HepG2 (cell line): ENCODE measurements at regions not wholly inside any gene's neighbourhood (a gene's known extent, or its start where the extent isn't known, plus 50 kb on each side); places are given as distances from the start of the nearest gene placed in this dataset.

Experiments used
- ATAC-seq: fragments of 200-7000 bp; cut with Tn5 transposase; 3 replicates; pipeline ENCODE4 v1.9.1; 2020; ENCODE audit warnings: mild to moderate bottlenecking, moderate library complexity
- BruUV-seq: library from RNA; stranded (reverse); fragments of 400-500 nt; replicated peaks from 2 replicates; lab custom pipeline; 2021; lab: Mats Ljungman, UMichigan
- CTCF ChIA-PET: fragments of 300-600 bp; formaldehyde crosslinking; extraction: SDS; loops from one replicate; lab custom pipeline; 2021; ENCODE audit warnings: low total read pairs, inconsistent platforms, low intra/inter-chr PET ratio; lab: Yijun Ruan, JAX
- POLR2A ChIA-PET: fragments of 350-600 bp; sonication (Branson Sonifier 250); formaldehyde crosslinking; loops from one replicate; lab custom pipeline; 2020; ENCODE audit warnings: antibody characterized with exemption, inconsistent platforms; lab: Yijun Ruan, JAX
- DNase-seq: peaks from one replicate; pipeline ENCODE4 v3.0.0-alpha.2; 2015; ENCODE audit warnings: low spot score
- FAIRE-seq: peaks from 3 replicates; lab custom pipeline; 2011; peaks lifted over from hg19 to GRCh38; lab: Jason Lieb, UNC
- H2AFZ ChIP-seq: one replicate; pipeline ENCODE4 v1.6.1; 2011; ENCODE audit warnings: low read length, inconsistent platforms
- H3K27ac ChIP-seq: fragments of 300-600 bp; 3 replicates; pipeline ENCODE4 v1.8.0; 2011; ENCODE audit warnings: mixed run types, mild to moderate bottlenecking, mixed read lengths, low read length, inconsistent platforms; ENCODE audit not compliant: insufficient read depth; ENCODE audit errors: extremely low read length
- H3K27me3 ChIP-seq, 2 experiments: fragments of 200-600 bp in 1 of 2; 2 replicates in 1 of 2; 3 replicates in 1 of 2; pipeline versions ENCODE4 v1.6.0 to v1.8.0; 2011; ENCODE audit warnings: low read length in 2 of 2, mild to moderate bottlenecking in 2 of 2, moderate library complexity in 2 of 2, inconsistent platforms in 1 of 2; ENCODE audit not compliant: insufficient read depth in 2 of 2, control insufficient read depth in 1 of 2
- H3K36me3 ChIP-seq, 2 experiments: fragments of 200-600 bp in 1 of 2; replicated peaks in 1 of 2; 2 replicates in 1 of 2; 3 replicates in 1 of 2; pipeline versions ENCODE4 v1.5.1 to v1.8.0; 2011; ENCODE audit warnings: low read length in 2 of 2, inconsistent platforms in 1 of 2; ENCODE audit not compliant: insufficient read depth in 2 of 2, control insufficient read depth in 1 of 2
- H3K4me1 ChIP-seq: 2 replicates; pipeline ENCODE4 v1.5.1; 2012; ENCODE audit warnings: low read length, inconsistent platforms; ENCODE audit not compliant: insufficient read depth
- H3K4me2 ChIP-seq: 2 replicates; pipeline ENCODE4 v1.6.0; 2011; ENCODE audit warnings: low read depth, low read length, inconsistent platforms
- H3K4me3 ChIP-seq, 3 experiments: fragments of 200-600 bp in 1 of 3; sonication (generic), shearing (Covaris generic) in 1 of 3; replicated peaks in 1 of 3; 2 replicates each; pipeline ENCODE4 v1.5.1; 2011 to 2016; ENCODE audit warnings: low read length in 3 of 3, inconsistent platforms in 2 of 3, low read depth in 2 of 3, mild to moderate bottlenecking in 2 of 3, control low read depth in 1 of 3, mixed read lengths in 1 of 3; ENCODE audit not compliant: insufficient read depth in 1 of 3
- H3K79me2 ChIP-seq: one replicate; pipeline ENCODE4 v1.6.1; 2011; ENCODE audit warnings: low read length, inconsistent platforms; ENCODE audit not compliant: insufficient read depth
- H3K9ac ChIP-seq: 2 replicates; pipeline ENCODE4 v1.6.0; 2011; ENCODE audit warnings: mild to moderate bottlenecking, low read depth, low read length, inconsistent platforms; ENCODE audit not compliant: insufficient read depth
- H3K9me3 ChIP-seq: 2 replicates; pipeline ENCODE4 v1.5.1; 2012; ENCODE audit warnings: mild to moderate bottlenecking, low read length
- H4K20me1 ChIP-seq: 2 replicates; pipeline ENCODE4 v1.6.0; 2011; ENCODE audit warnings: inconsistent platforms, mild to moderate bottlenecking, low read length, moderate library complexity; ENCODE audit not compliant: insufficient read depth
- DRAP1 ChIP-seq: IDR thresholded peaks from 2 replicates; pipeline ENCODE4 v1.6.1; 2016; ENCODE audit warnings: missing genetic modification reagents, missing compliant biosample characterization
- IKZF1 ChIP-seq: fragments of 450-650 bp; IDR thresholded peaks from 2 replicates; pipeline ENCODE4 v1.7.1; 2016
- MLLT10 ChIP-seq: sonication (generic); formaldehyde crosslinking; IDR thresholded peaks from 2 replicates; pipeline ENCODE4 v1.4.0; 2020; ENCODE audit warnings: missing genetic modification reagents
- MTA1 ChIP-seq: sonication (generic); formaldehyde crosslinking; IDR thresholded peaks from 2 replicates; pipeline ENCODE4 v1.4.0; 2020; ENCODE audit warnings: missing genetic modification reagents, mild to moderate bottlenecking, borderline replicate concordance
- NFATC3 ChIP-seq: sonication (generic); formaldehyde crosslinking; IDR thresholded peaks from 2 replicates; pipeline ENCODE4 v1.5.1; 2020; ENCODE audit warnings: mild to moderate bottlenecking, missing genetic modification reagents
- NFIC ChIP-seq: IDR thresholded peaks from 2 replicates; pipeline ENCODE4 v1.6.1; 2012; ENCODE audit warnings: mild to moderate bottlenecking, low read length, inconsistent platforms
- PLSCR1 ChIP-seq: sonication (generic); formaldehyde crosslinking; IDR thresholded peaks from 2 replicates; pipeline ENCODE4 v1.5.0; 2020; ENCODE audit warnings: missing genetic modification reagents, mild to moderate bottlenecking, borderline replicate concordance
- ZEB1 ChIP-seq: IDR thresholded peaks from 2 replicates; pipeline ENCODE4 v1.6.1; 2012; ENCODE audit warnings: mild to moderate bottlenecking, low read depth, inconsistent platforms; ENCODE audit not compliant: insufficient replicate concordance
- ZFP36 ChIP-seq: fragments of 150-350 bp; IDR thresholded peaks from 2 replicates; pipeline ENCODE4 v1.6.1; 2018; ENCODE audit warnings: borderline replicate concordance, low read length, low read depth; ENCODE audit not compliant: partially characterized antibody
- ZKSCAN1 ChIP-seq: fragments of 150-350 bp; IDR thresholded peaks from 2 replicates; pipeline ENCODE4 v1.6.1; 2014; ENCODE audit warnings: low read length
- ZNF232 ChIP-seq: sonication (generic); formaldehyde crosslinking; IDR thresholded peaks from 2 replicates; pipeline ENCODE4 v1.4.0; 2020; ENCODE audit warnings: missing genetic modification reagents, borderline replicate concordance
- ZNF44 ChIP-seq: sonication (generic); formaldehyde crosslinking; IDR thresholded peaks from 2 replicates; pipeline ENCODE4 v1.5.1; 2020; ENCODE audit warnings: mild to moderate bottlenecking, missing genetic modification reagents
- ZNF468 ChIP-seq: sonication (generic); formaldehyde crosslinking; IDR thresholded peaks from 2 replicates; pipeline ENCODE4 v1.8.0; 2022; ENCODE audit warnings: mild to moderate bottlenecking, moderate library complexity, missing genetic modification reagents
- ZNF543 ChIP-seq: sonication (generic); formaldehyde crosslinking; IDR thresholded peaks from 2 replicates; pipeline ENCODE4 v1.4.0; 2020; ENCODE audit warnings: mild to moderate bottlenecking, missing genetic modification reagents
- ZNF607 ChIP-seq: sonication (generic); formaldehyde crosslinking; IDR thresholded peaks from 2 replicates; pipeline ENCODE4 v1.5.1; 2020; ENCODE audit warnings: missing genetic modification reagents, mild to moderate bottlenecking, borderline replicate concordance
- WGBS: methylation state at CpG from one replicate; pipeline ENCODE4 v1.1.6; 2017; ENCODE audit warnings: low lambda C conversion rate; 5-methylcytosine and 5-hydroxymethylcytosine counted together
- in situ Hi-C: cut with HindIII; loops from 2 replicates; pipeline ENCODE4 v1.10.0; 2017; ENCODE audit warnings: low pct_unique_long_range_greater_than_20kb; ENCODE audit not compliant: extremely low pct_ligation_motif_present
- intact Hi-C: fragments of 100-400 bp; cut with micrococcal nuclease; formaldehyde crosslinking; loops from one replicate; pipeline ENCODE4 v1.10.0; 2022; ENCODE audit not compliant: unreplicated experiment

- BruUV-seq, result no TSS peak
- intact Hi-C loops, result no loop called here
- no peak for ATAC-seq
These were observed 487.6 kb downstream of the ARL4A start for GRCh38 chr7:13174991-13175390.

More at GRCh38 chr7:13174991-13175390, 487.6 kb downstream of the ARL4A start:
- Histone ChIP-seq H3K9ac (no peak overlapping the region), H3K27ac (no peak overlapping the region), H3K36me3 (no peaks in the 10 kb centered on the region), H2AFZ (no peak overlapping the region), H3K9me3 (no peaks in the 10 kb centered on the region), H3K4me2 (no peak overlapping the region), H3K79me2 (no peaks in the 10 kb centered on the region), H4K20me1 (no peaks in the 10 kb centered on the region), H3K4me1 (peaks cover 19% of the 10 kb centered on the region), H3K27me3 (no peaks in the 10 kb centered on the region), H3K4me3 (no peak overlapping the region)
- WGBS, result 4% methylated on average over 1 of the region's 1 CpG
- DNase-seq (no peak), FAIRE-seq (no peak)
- ChIA-PET POLR2A (no interaction called here), CTCF (no interaction called here)
- TF ChIP-seq ZNF543 (CRISPR knock-in tag) (no peak), ZKSCAN1 (no peak), MTA1 (CRISPR knock-in tag) (no peak), IKZF1 (no peak), ZNF44 (no peak), PLSCR1 (no peak), ZNF232 (CRISPR knock-in tag) (no peak), NFIC (no peak), ZNF607 (no peak), MLLT10 (CRISPR knock-in tag) (no peak), DRAP1 (CRISPR knock-in tag) (no peak), NFATC3 (no peak), ZEB1 (no peak), ZNF468 (CRISPR knock-in tag) (no peak), ZFP36 (no peak)
- in situ Hi-C loops, result loop anchor here (10.0 kb wide), 1 partner anchor 490 kb away; the partner anchor contains the start of gene ARL4A
